HG03135 (cell line): ENCODE measurements at regions not wholly inside any gene's neighbourhood (a gene's known extent, or its start where the extent isn't known, plus 50 kb on each side); places are given as distances from the start of the nearest gene placed in this dataset.

Experiments
- ATAC-seq: cut with Tn5 transposase; IDR thresholded peaks from one replicate; pipeline ENCODE4 v1.9.1; 2021; ENCODE audit warnings: mild to moderate bottlenecking, moderate library complexity; ENCODE audit not compliant: unreplicated experiment

DNA sequence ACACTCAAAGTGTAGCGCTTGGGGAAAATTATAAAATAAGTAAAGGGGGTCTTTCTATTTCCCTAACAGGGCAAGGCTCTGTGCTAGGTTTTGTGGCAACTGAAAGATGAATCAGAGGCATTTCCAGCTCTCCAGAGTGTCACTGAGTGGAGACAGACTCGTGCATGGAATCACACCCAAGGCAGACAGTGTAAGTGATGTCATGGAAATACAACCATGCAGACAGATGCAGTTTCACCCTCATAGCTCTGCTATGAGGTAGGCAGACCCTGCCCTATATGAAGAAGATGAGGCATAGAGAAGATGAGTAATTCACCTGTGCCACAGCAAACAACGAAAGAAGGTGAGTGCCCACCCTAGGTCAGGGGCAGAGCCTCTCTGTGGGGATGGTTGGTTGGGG lies 57.2 kb upstream of the PITRM1 start:
- no peak for ATAC-seq

DNA sequence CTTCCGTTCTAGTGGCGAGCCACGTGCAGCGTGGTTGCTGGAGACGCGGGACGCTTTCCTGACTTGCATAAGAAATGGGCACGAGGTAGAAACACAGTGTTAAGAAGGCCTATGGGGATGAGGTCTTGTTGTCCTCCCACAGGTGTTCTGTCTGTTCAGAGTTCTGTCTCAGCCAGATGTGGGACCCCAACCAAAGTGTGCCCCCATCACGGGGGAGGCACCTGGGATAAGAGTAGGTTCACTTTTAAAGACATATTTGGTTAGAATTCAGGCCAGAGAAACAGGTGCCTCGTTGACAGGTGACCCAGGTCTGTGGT lies 56.0 kb upstream of the PITRM1 start:
- ATAC-seq, result no peak

DNA sequence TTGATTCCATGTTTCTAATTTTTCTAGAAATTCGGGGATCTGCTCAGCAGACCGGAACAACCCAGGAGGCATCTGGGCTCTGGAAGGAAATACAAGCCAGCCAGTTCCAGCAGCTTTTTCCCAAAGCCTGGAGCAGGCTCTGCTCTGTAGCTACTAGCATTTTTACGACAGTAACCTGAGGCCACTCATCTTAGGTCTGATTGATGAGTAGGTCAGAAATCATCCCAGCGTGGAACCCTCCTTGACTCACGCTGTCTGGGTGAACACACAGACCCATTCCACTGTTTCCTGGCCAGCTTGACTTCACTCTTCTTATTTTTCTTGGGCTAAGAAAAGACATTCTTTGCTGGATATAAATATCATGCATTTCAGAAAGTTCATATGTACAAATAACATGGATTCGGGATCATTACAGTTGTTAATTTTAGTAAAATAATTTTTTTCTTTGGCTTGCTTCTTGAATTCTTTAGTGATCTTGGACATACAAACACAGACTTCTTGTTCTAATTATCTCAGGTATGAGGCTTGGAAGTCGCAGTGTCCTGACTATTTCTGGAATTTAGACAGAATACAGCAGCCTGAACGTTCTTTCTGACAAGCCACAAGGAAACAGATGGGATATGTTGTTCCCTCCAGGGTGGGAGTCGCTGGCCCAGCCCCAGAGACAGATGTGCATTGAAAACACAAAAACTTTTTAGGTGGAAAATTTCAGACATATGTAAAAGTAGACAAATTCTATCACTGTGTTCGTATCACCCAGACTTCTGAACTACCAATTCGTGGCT lies 54.6 kb upstream of the PITRM1 start:
- ATAC-seq, result no peak

DNA sequence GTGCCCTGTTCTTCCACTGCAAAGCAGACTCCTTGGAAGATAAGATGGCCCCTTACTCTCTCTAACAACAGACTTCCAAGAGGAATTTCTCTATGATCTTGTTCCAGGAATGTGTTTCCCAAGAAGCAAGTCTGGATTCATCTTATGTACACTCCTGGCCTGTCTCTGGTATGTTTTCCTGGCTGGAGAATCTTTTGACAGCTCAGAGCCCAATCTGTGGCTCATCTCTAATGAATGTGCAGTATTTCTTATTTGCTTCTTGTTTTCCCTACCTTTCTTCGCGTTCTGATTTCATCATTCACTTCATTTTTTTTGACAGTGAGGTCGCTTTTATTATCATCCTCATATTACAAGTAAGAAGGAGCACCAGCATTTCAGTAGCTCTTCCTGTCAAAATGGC lies 53.0 kb upstream of the PITRM1 start:
- no peak for ATAC-seq

DNA sequence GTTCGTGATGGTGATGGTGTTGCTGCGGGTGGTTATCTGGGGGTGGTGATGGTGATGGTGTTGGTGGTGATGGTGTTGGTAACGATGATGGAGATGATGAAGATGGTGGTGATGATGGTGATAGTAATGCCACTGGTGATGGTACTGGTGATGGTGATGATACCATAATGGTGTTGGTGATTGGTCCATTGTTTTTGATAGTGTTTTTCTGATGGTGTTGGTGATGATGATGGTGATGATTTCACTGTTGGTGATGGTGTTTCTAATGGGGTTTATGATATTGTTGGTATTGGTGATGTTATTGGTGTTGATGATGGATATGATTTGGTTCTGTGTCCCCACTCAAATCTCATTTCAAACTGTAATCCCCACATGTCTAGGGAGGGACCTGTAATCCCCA lies 51.7 kb upstream of the PITRM1 start:
- no peak for ATAC-seq

DNA sequence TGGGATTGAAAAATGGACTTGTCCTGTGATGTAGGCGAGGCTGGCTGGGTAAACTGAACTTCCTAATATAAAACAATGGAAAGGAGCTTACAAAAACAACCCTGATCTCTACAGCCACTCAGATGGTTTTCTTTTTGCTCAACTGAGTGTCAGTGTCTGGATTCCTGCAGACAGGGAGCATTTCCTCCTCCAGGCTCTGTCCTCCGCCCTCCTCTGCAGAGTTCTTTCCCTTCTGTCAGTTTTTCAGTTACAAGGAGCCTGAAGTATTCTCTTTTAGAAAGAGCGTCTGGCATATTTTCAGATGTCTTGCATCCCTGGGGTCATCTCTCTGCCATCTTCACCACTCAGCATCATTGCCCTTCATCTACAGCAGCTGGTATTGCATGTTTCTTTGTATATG lies 50.0 kb upstream of the PITRM1 start:
- ATAC-seq, result no peak
